Stimulated activated naive CD8-positive, alpha-beta T cell treated with anti-CD3 and anti-CD28 coated beads, Interleukin-15, amount 100 ng/mL, for 72 hours (primary cell): ENCODE measurements at regions not wholly inside any gene's neighbourhood (a gene's known extent, or its start where the extent isn't known, plus 50 kb on each side); places are given as distances from the start of the nearest gene placed in this dataset.
"Not testable (repeated sequence)": the region's sequence is repeated elsewhere in the genome, so short reads cannot be mapped to it uniquely, and the experiment has no call there.

ENCODE experiments used
- ATAC-seq: fragments of 150-1000 bp; cut with Tn5 transposase; 2 replicates; pipeline ENCODE4 v1.10.0; 2021; ENCODE audit warnings: mild to moderate bottlenecking, moderate library complexity
- DNase-seq, 2 donors: peaks; one replicate each; pipeline ENCODE4 v3.0.0; 2021 to 2022
- H3K27ac Mint-ChIP-seq, 2 donors: one replicate each; pipeline ENCODE4 v1.8.0; 2022; ENCODE audit warnings: mild to moderate bottlenecking in 2 of 2, mixed read lengths in 2 of 2, moderate library complexity in 2 of 2
- H3K27me3 Mint-ChIP-seq: one replicate; pipeline ENCODE4 v1.8.0; 2022; ENCODE audit warnings: mixed read lengths
- H3K4me1 Mint-ChIP-seq: one replicate; pipeline ENCODE4 v1.8.0; 2022; ENCODE audit warnings: mild to moderate bottlenecking, mixed read lengths
- H3K4me3 Mint-ChIP-seq, 2 donors: one replicate each; pipeline ENCODE4 v1.8.0; 2022; ENCODE audit warnings: mild to moderate bottlenecking in 2 of 2, mixed read lengths in 2 of 2, moderate library complexity in 1 of 2
- H3K9me3 Mint-ChIP-seq, 2 donors: one replicate each; pipeline ENCODE4 v1.8.0; 2022; ENCODE audit warnings: mixed read lengths in 2 of 2

DNA sequence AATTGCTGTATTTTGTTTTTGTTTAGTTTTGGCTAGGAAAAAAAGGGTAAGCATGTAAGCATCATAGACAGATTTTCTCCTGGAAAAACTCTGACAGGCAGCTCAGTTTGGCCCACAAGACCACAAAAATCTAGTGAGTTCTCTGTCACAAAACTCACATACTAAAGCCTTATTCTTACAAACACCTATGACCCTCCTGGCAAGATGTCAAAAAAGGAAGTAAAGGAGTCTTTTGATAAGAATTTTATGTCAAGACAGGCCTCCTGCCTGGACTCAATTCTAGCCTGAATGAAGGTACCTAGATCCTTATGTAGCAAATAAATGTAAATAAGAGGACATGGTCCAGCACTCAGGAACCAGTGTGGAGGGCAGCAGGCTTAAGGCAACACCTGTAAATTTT is 668.3 kb upstream of the ZNF385D start:
- no peaks in the 10 kb centered on the region for H3K27me3 Mint-ChIP-seq
- ATAC-seq: no peak
- DNase-seq: no peak
- H3K4me1 Mint-ChIP-seq: no peaks in the 10 kb centered on the region
- H3K4me3 Mint-ChIP-seq: no peak overlapping the region
- H3K9me3 Mint-ChIP-seq: no peaks in the 10 kb centered on the region
- no peak overlapping the region for H3K27ac Mint-ChIP-seq

DNA sequence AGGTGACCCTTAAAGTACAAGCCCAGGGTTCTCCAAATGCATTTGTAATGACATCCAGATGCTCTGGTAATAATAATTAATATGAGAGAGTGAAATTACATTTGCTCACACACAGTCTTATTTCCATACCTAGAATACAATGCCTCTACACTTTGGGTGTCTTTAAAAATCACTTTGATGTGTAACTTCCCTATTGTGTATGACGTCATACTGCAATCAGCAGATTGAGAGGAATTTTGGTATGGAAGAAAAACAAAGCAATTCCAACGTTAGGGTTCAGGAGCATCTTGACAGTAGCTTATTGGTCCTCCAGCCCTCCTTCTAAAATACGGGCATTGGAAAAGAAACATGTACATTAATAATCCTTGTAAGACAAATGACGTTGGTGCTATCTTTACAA is 670.6 kb upstream of the ZNF385D start:
- ATAC-seq (no peak), DNase-seq (no peak)
- H3K4me1 Mint-ChIP-seq: no peaks in the 10 kb centered on the region
- no peak overlapping the region for H3K4me3 Mint-ChIP-seq
- no peak overlapping the region for H3K27ac Mint-ChIP-seq
- no peaks in the 10 kb centered on the region for H3K9me3 Mint-ChIP-seq
- H3K27me3 Mint-ChIP-seq: no peaks in the 10 kb centered on the region

- Mint-ChIP-seq H3K9me3 (peaks cover 0 to 6% of the 10 kb centered on the region in 2 donors), H3K27me3 (no peaks in the 10 kb centered on the region), H3K27ac (no peak overlapping the region), H3K4me3 (no peak overlapping the region), H3K4me1 (no peaks in the 10 kb centered on the region)
- ATAC-seq: no peak
- no peak for DNase-seq
Observed at GRCh38 chr3:22431334-22431733, 680.3 kb upstream of the ZNF385D start.

GRCh38 chr3:22439626-22440025 is 688.6 kb upstream of the ZNF385D start:
- Mint-ChIP-seq H3K27me3 (no peaks in the 10 kb centered on the region), H3K4me3 (no peak overlapping the region), H3K27ac (no peak overlapping the region), H3K4me1 (no peaks in the 10 kb centered on the region), H3K9me3 (peaks cover 6 to 13% of the 10 kb centered on the region in 2 donors)
- DNase-seq (no peak), ATAC-seq (no peak)

DNA sequence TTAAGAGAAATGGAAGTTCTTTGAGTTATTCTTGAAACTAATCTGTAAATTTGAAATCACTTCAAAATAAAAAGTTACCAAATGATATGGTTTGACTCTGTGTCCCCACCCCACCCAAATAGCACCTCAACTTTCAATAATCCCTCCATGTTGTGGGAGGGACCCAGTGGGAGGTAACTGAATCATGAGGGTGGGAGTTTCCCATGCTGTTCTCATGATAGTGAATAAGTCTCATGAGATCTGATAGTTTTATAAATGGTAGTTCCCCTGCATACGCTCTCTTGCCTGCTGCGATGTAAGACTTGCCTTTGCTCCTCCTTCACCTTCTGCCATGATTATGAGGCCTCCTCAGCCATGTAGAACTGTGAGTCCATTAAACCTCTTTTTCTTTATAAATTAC is 690.7 kb upstream of the ZNF385D start:
- Mint-ChIP-seq H3K4me3 (no peak overlapping the region), H3K27ac (no peak overlapping the region), H3K27me3 (no peaks in the 10 kb centered on the region), H3K4me1 (no peaks in the 10 kb centered on the region), H3K9me3 (peaks cover 6 to 8% of the 10 kb centered on the region in 2 donors)
- DNase-seq (no peak), ATAC-seq (no peak)

GRCh38 chr3:22443571-22444233 is 692.7 kb upstream of the ZNF385D start:
- Mint-ChIP-seq H3K4me1 (no peaks in the 10 kb centered on the region), H3K27ac (no peak overlapping the region), H3K9me3 (peaks cover 4 to 7% of the 10 kb centered on the region in 2 donors), H3K4me3 (no peak overlapping the region), H3K27me3 (no peaks in the 10 kb centered on the region)
- DNase-seq (no peak), ATAC-seq (no peak)

- not testable (repeated sequence) for H3K27me3 Mint-ChIP-seq, DNase-seq, H3K9me3 Mint-ChIP-seq, H3K4me3 Mint-ChIP-seq, ATAC-seq, H3K4me1 Mint-ChIP-seq, H3K27ac Mint-ChIP-seq
Observed at GRCh38 chr3:22445336-22445735, 694.3 kb upstream of the ZNF385D start.

DNA sequence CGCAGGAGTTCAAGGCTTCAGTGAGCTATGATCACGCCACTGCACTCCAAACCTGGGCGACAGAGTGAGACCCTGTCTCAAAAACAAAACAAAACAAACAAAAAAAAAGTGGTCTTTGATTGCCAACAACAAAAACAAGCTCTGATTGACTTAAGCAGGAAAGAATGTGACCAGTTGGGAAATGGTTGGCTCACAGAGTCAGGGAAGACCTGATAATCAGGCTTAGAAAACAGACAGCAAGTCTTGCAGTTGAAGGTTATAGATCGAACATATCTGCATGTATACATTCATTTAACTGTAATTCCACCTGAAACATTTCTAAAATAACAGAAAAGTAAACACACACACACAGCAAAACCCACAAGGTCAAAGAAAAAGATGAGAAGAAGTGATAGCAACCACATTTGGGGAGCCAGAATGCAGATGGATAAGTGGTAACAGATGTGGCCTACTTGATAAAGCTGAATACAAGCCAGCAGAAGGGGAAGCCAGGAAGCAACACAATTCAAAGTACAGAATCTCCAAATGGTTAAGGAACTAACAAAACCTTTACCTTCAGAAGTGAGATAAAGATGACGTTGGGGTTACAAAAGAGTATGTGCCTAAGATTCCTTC is 699.9 kb upstream of the ZNF385D start:
- H3K27me3 Mint-ChIP-seq: no peaks in the 10 kb centered on the region
- no peaks in the 10 kb centered on the region for H3K4me1 Mint-ChIP-seq
- no peak for ATAC-seq
- DNase-seq: no peak
- H3K27ac Mint-ChIP-seq: no peak overlapping the region
- H3K9me3 Mint-ChIP-seq: no peaks in the 10 kb centered on the region
- H3K4me3 Mint-ChIP-seq: no peak overlapping the region

DNA sequence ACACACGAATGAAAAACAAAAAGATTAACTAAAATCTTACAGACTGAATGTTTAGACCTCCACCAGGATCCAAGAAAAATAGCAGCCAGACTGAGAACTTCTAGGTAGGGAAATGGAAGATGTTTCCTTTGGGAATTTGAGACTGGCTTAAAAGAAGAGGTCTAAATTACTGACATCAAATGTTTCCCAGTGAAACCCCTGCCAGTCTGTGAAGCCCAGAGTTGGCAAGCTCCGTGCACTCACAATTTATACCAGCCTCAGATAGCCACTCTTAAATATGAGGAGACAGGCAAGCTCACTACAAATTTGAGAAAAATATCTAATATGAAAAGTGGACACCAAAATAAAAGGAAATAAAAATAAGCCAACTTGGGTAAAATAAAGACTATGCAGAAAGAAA is 700.5 kb upstream of the ZNF385D start:
- Mint-ChIP-seq H3K9me3 (no peaks in the 10 kb centered on the region), H3K4me3 (no peak overlapping the region), H3K4me1 (no peaks in the 10 kb centered on the region), H3K27me3 (no peaks in the 10 kb centered on the region), H3K27ac (no peak overlapping the region)
- ATAC-seq: no peak
- DNase-seq: no peak

DNA sequence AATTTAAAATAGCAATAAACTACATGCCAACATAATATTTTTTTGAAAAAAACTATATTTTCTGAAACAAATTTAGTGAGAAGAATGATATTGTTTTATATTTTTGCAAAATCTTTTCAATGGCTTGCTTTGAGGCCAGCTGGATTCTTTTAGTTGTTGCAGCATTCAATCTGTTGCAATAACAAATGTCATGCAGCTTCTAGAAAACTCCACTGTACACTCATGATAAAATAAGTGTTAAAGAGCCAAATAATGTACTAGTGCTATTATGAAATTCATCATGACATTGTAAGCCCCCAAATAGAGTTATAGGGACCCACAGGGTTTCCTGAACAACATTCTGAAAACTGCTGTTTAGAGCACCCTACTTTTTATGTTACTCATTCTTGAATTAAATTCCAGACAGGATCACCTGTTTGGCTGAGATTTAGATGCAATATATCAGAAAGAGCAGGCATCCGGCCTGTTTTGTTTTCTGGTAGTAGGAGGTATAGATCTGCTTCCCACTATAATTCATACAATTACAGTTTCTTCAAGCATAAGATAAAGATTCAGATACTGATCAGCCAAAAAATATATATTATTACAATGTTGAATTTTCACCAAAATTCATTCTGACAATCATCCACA is 703.0 kb upstream of the ZNF385D start:
- Mint-ChIP-seq H3K27ac (no peak overlapping the region), H3K9me3 (no peaks in the 10 kb centered on the region), H3K27me3 (no peaks in the 10 kb centered on the region), H3K4me1 (no peaks in the 10 kb centered on the region), H3K4me3 (no peak overlapping the region)
- ATAC-seq (no peak), DNase-seq (no peak)

DNA sequence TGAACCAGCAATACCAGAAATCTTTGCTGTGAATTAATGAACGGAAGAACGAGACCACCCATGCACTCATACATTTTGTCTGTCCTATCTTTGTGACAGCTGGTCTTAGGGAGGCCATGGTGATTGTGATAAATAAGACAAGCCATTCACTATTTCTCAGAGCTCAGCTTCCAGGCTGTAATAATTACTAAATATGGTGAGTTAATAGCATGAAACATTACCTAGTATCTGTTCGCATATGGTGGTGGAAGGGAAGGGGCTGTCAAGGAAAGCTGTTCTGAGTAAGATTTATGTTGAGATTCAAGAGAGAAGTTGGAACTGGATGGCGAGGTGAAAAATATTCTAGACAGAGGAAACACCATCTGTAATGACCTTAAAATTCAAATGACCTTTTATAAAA is 719.0 kb upstream of the ZNF385D start:
- ATAC-seq (no peak), DNase-seq (no peak)
- no peaks in the 10 kb centered on the region for H3K27me3 Mint-ChIP-seq
- H3K4me3 Mint-ChIP-seq: no peak overlapping the region
- H3K4me1 Mint-ChIP-seq: no peaks in the 10 kb centered on the region
- no peaks in the 10 kb centered on the region for H3K9me3 Mint-ChIP-seq
- H3K27ac Mint-ChIP-seq: no peak overlapping the region

GRCh38 chr3:22471557-22471956 is 720.5 kb upstream of the ZNF385D start:
- no peak overlapping the region for H3K4me3 Mint-ChIP-seq
- DNase-seq (no peak), ATAC-seq (no peak)
- H3K27me3 Mint-ChIP-seq: no peaks in the 10 kb centered on the region
- H3K4me1 Mint-ChIP-seq: no peaks in the 10 kb centered on the region
- no peaks in the 10 kb centered on the region for H3K9me3 Mint-ChIP-seq
- H3K27ac Mint-ChIP-seq: no peak overlapping the region

GRCh38 chr3:22474706-22475445 is 723.9 kb upstream of the ZNF385D start:
- ATAC-seq: no peak
- peaks cover 0 to 7% of the 10 kb centered on the region in 2 donors for H3K9me3 Mint-ChIP-seq
- no peak overlapping the region for H3K4me3 Mint-ChIP-seq
- no peak overlapping the region for H3K27ac Mint-ChIP-seq
- no peak for DNase-seq
- no peaks in the 10 kb centered on the region for H3K4me1 Mint-ChIP-seq
- H3K27me3 Mint-ChIP-seq: no peaks in the 10 kb centered on the region

GRCh38 chr3:22475665-22476240 is 724.7 kb upstream of the ZNF385D start:
- DNase-seq: no peak
- H3K27me3 Mint-ChIP-seq: no peaks in the 10 kb centered on the region

DNA sequence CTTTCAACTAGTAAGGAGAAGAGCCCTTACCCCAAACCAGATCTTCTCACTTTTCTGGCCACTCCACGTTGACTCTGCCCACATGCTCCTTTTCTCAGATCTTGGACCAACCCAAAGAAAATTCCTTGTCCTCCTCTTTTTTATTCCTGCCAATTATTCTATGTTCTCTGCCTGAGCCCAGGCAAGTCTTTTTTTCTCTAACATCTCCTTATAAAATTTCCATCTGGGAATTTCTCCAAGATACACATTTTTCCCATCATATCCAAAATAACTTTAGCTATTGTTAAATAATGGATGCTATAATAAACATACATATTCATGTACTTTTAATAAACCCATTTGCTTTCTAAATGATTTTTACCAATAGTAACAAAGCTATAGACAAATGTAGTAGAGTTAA is 726.0 kb upstream of the ZNF385D start:
- DNase-seq: no peak
- Mint-ChIP-seq H3K4me1 (no peaks in the 10 kb centered on the region), H3K9me3 (peaks cover 0 to 9% of the 10 kb centered on the region in 2 donors), H3K27me3 (no peaks in the 10 kb centered on the region), H3K27ac (no peak overlapping the region), H3K4me3 (no peak overlapping the region)
- no peak for ATAC-seq

More at GRCh38 chr3:22475665-22476240, 724.7 kb upstream of the ZNF385D start:
- Mint-ChIP-seq H3K27ac (no peak overlapping the region), H3K9me3 (peaks cover 0 to 9% of the 10 kb centered on the region in 2 donors), H3K4me3 (no peak overlapping the region), H3K4me1 (no peaks in the 10 kb centered on the region)
- no peak for ATAC-seq

DNA sequence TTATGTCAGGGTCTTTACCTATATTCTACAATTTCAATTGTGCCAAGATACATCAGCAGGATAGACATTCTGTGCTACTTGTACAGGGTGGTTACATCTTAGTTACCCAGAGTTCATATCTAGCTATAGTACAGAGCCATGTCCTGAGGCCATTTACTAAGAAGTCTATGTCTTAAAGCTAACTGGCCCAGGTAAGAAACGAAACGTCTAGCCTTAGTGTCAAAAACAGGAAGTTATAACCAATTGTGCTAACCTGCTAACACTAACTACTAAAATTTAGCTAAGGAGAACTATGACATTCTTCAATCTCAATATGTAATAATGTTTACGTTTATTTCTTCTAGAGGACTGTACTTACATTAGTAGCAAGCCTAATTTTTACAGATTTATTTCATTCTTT is 717.2 kb upstream of the UBE2E2 start:
- DNase-seq: no peak

More for the DNA sequence above, 717.2 kb upstream of the UBE2E2 start:
- Mint-ChIP-seq H3K27me3 (no peaks in the 10 kb centered on the region), H3K27ac (no peak overlapping the region), H3K4me1 (no peaks in the 10 kb centered on the region), H3K4me3 (no peak overlapping the region), H3K9me3 (no peaks in the 10 kb centered on the region)
- ATAC-seq: no peak
